VCaP (cell line): ENCODE measurements at regions not wholly inside any gene's neighbourhood (a gene's known extent, or its start where the extent isn't known, plus 50 kb on each side); places are given as distances from the start of the nearest gene placed in this dataset.

Experiments
- H3K27ac ChIP-seq: fragments of 450-650 bp; 2 replicates; pipeline ENCODE4 v1.5.1; 2017
- CTCF ChIP-seq: fragments of 450-650 bp; conservative IDR thresholded peaks from 2 replicates; pipeline ENCODE4 v1.5.1; 2017; ENCODE audit warnings: mild to moderate bottlenecking, moderate library complexity

DNA sequence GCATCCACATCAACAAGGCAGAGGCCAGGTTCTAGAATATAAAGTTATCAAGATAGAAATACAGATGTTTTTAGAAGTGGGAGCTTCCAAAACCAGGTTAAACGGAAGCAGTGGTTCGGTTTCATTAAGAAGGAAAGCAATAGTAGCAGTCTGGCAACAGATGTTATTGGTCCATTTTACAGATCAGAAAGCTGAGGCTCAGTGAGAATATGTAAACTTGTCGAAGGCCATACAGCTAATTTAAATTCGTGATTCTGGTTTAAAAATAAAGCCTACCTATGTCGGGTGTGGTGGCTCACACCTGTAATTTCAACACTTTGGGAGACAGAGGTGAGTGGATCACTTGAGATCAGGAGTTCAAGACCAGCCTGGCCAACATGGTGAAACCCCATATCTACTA, 160.6 kb downstream of the ARRDC3 start:
- peak overlapping the region; percentile 67; the same call in 1 of the 2 replicates for H3K27ac ChIP-seq
- no peak for TF ChIP-seq CTCF

- H3K27ac ChIP-seq, result peak overlapping the region; percentile 67; the same call in 1 of the 2 replicates
- no peak for TF ChIP-seq CTCF
Observed at GRCh38 chr5:91221917-91222316, 161.2 kb downstream of the ARRDC3 start.

DNA sequence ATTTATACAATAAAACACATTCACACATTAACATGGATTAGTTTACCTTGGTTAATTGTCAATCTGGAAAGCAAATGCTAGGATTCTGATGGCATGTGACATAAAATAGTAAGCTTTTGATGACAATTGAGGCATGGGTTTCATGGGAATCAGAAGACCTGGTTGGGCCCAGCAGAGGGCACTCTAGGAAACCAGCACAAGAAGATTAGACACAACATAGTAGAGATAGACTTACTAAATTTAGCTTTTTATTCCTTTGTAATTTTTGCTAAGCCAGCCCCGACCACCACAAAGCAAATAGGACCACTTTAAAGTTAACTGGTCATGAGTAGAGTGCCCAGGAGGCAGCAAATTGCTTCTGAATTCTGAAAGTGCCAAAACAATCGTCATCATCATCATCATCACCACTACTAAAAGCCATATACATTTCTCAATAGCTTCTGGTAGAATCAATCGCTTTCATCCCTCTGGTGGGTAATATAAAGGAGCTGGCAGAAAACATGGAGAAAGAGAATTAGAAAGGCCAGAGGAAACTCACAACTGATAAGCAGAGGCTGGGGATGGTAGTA, 163.2 kb downstream of the ARRDC3 start:
- peak overlapping the region; percentile 67 for H3K27ac ChIP-seq
- TF ChIP-seq CTCF, result peak; percentile 31; the same call in 1 of the 2 replicates

DNA sequence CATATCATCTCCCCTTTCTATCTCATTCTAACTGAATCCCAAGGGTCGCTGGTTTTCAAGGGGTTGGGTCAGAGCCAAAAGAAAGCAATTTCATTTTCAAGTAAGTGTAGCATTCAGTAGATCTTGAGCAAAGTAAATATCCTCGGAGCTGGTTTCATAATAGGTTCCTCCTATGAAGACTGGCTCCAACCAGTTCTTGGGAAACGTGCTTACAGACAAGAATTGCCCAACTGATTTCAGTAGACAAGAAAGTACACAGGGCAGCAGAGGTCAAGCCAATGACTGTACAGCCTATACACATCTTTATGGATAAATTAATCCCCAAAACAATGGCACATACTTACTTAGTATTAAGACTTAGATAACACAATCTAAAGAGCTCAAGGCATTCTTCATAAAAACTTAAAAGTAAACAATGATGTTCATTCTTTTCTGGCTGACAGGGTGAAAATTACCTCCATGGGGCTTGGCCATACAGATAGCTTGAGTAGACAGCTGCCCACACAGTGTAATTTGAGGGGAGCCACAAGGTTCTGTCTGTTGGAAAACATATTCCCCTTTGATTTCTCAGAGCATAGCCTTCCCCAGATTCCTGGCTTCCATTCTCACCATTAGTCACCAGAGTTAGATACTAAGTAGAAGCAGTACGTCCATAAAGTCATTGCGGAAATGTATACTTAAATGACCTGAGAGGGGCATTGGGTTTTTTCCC, 163.9 kb downstream of the ARRDC3 start:
- H3K27ac ChIP-seq, result peak overlapping the region; percentile 67
- TF ChIP-seq CTCF, result no peak

- TF ChIP-seq CTCF, result no peak
Observed at GRCh38 chr5:91217859-91218258, 165.3 kb downstream of the ARRDC3 start.

GRCh38 chr5:91214571-91214970, 168.5 kb downstream of the ARRDC3 start:
- no peak for TF ChIP-seq CTCF
- H3K27ac ChIP-seq, result no peak overlapping the region

More at GRCh38 chr5:91217859-91218258, 165.3 kb downstream of the ARRDC3 start:
- H3K27ac ChIP-seq, result peak overlapping the region; percentile 67
